BJ (cell line): ENCODE measurements at regions not wholly inside any gene's neighbourhood (a gene's known extent, or its start where the extent isn't known, plus 50 kb on each side); places are given as distances from the start of the nearest gene placed in this dataset.

ENCODE experiments used
- CTCF ChIA-PET: fragments of 350-600 bp; formaldehyde crosslinking; extraction: SDS; loops from one replicate; lab custom pipeline; 2021; ENCODE audit warnings: antibody characterized with exemption, inconsistent platforms; lab: Yijun Ruan, JAX
- POLR2A ChIA-PET: fragments of 300-600 bp; sonication (Branson Sonifier 250); formaldehyde crosslinking; extraction: SDS; loops from one replicate; lab custom pipeline; 2021; ENCODE audit warnings: antibody characterized with exemption; lab: Charles Lee
- DNase-seq: peaks from one replicate; pipeline ENCODE4 v3.0.0-alpha.2; 2011; ENCODE audit warnings: low read depth
- H3K27me3 ChIP-seq: 2 replicates; pipeline ENCODE4 v1.6.0; 2011; ENCODE audit warnings: low read length; ENCODE audit not compliant: control insufficient read depth, insufficient read depth
- H3K36me3 ChIP-seq: 2 replicates; pipeline ENCODE4 v1.5.1; 2011; ENCODE audit warnings: low read length; ENCODE audit not compliant: control insufficient read depth, insufficient read depth
- H3K4me3 ChIP-seq: 2 replicates; pipeline ENCODE4 v1.5.1; 2011; ENCODE audit warnings: low read depth, mild to moderate bottlenecking, control low read depth, low read length
- TF ChIP-seq, protein P1 (sequence below): IDR thresholded peaks from 2 replicates; pipeline ENCODE4 v1.5.1; 2011; ENCODE audit warnings: low read depth, mild to moderate bottlenecking, control low read depth, inconsistent platforms, low read length, moderate library complexity; ENCODE audit not compliant: insufficient read depth

DNA sequence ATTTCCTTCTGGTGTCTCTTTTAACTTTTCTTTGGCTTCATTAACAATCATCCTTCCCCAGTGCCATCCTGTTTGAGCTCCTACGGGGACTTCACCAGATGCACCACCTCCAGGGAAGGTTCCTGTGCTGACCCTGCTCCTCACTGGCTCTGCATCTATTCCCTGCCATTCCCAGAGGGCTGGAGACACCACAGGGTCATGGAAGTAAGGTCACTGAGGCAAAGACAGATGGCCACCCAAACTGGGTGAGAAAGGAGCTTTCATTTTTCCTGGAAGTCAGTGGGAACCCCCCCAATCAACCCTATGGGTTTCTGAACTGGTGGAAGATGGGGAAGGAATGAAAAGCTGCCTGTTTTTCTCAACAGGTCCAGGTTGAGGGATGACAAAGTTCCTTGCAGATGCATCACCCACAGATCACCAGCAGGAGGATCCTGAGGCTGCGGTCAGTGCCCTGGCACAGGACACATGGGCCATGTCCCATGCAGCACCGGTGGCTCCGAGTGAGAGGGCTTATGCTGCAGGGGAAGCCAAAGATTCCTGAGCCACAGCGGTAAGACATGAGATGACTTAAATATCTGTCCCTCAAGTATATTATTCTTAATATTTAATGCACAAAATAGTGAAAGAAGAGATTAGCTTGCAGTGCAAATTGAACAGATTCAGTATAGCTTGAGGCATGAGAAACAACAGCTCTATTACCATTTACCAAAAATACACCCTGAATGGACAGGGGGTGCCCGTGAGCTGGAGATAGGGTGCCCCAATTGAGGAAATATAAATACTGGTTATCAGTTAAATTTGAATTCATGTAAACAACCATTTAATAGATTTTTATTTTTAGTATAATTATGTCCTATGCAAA is 73.0 kb upstream of the VPREB1 start:
- DNase-seq = no peak
- Histone ChIP-seq H3K27me3 (no peaks in the 10 kb centered on the region), H3K4me3 (no peak overlapping the region), H3K36me3 (no peaks in the 10 kb centered on the region)
- CTCF ChIA-PET = interaction anchor here (1.0 to 2.3 kb wide), 4 partner anchors 9 to 24 kb away, joined by 3 to 7 read pairs (median 4); no protein-coding TSS in a partner anchor
- TF ChIP-seq, protein P1, sequence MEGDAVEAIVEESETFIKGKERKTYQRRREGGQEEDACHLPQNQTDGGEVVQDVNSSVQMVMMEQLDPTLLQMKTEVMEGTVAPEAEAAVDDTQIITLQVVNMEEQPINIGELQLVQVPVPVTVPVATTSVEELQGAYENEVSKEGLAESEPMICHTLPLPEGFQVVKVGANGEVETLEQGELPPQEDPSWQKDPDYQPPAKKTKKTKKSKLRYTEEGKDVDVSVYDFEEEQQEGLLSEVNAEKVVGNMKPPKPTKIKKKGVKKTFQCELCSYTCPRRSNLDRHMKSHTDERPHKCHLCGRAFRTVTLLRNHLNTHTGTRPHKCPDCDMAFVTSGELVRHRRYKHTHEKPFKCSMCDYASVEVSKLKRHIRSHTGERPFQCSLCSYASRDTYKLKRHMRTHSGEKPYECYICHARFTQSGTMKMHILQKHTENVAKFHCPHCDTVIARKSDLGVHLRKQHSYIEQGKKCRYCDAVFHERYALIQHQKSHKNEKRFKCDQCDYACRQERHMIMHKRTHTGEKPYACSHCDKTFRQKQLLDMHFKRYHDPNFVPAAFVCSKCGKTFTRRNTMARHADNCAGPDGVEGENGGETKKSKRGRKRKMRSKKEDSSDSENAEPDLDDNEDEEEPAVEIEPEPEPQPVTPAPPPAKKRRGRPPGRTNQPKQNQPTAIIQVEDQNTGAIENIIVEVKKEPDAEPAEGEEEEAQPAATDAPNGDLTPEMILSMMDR = 0 out of 2 replicates have a peak, but pooled peaks have one; percentile 33
- POLR2A ChIA-PET = no interaction called here

DNA sequence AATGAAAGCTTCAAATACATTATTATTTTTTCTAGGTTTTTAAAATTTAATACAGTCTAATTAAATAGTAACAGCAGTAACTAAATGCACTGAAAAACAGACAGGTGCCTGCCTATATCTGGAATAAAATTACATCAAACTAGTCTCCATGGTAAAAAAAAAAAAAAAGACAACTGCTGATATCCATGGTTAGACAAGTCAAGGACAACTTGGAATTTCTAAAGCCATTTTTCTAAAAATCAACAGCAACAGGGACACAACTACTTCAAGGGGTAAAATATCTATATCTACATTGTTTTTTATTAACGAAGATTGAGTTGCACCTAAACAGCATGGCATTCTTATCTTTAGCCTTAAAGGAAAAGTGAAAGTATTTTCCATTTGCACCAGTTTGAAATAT is 74.7 kb upstream of the VPREB1 start:
- Histone ChIP-seq H3K36me3 (no peaks in the 10 kb centered on the region), H3K4me3 (no peak overlapping the region), H3K27me3 (no peaks in the 10 kb centered on the region; the same call in 1 of the 2 replicates)
- POLR2A ChIA-PET = no interaction called here
- no peak for DNase-seq
- CTCF ChIA-PET = interaction anchor here (1.0 kb wide), 1 partner anchor 11 kb away, joined by 3 read pairs; no protein-coding TSS in a partner anchor
- TF ChIP-seq, protein P1 = no peak

DNA sequence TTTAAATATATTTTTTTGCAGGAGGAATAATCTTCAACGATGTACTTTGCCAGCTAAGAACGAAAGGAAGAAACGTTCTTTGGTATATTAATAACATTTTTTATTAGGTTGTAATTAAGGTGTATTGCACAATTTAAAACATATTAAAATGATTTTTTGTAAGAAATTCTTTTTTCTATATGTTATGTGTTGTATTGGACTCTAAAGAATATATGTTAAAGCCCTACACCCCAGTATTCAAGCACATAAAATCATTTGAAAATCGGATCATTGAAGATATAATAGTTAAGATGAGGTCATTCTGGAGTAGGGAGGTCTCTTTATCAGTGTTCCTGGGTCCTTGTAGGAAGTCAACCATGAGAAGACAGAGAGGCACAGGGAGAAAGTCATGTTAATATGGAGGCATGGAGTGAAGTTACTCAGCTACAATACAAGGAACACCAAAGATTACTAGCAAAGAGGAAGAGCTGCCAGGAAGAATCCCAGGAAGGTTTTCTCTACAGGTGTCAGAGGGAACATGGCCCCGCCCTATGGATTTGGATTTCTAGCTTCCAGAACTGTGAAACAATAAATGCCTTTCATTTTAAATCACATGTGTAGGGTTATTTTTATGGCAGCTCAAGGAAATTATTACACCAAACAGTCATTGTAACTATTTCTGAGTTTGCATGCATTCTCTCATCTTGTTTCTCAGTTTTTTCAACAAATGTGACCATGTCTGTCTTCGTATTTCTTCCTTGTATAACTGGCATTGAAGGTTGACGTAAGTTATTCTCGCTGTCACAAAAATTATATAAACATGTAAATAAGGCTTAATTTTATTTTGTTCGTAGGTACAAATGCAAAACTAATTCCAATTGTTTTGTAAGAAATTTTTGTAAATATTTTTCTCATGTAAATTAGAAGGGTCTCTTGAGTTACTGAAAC is 75.4 kb upstream of the VPREB1 start:
- Histone ChIP-seq H3K36me3 (no peaks in the 10 kb centered on the region), H3K4me3 (no peak overlapping the region), H3K27me3 (no peaks in the 10 kb centered on the region; the same call in 1 of the 2 replicates)
- DNase-seq = no peak
- CTCF ChIA-PET = interaction anchor here (1.0 to 1.1 kb wide), 3 partner anchors 11 to 32 kb away, joined by 3 to 6 read pairs (median 4); no protein-coding TSS in a partner anchor
- POLR2A ChIA-PET = no interaction called here
- TF ChIP-seq, protein P1 = no peak

DNA sequence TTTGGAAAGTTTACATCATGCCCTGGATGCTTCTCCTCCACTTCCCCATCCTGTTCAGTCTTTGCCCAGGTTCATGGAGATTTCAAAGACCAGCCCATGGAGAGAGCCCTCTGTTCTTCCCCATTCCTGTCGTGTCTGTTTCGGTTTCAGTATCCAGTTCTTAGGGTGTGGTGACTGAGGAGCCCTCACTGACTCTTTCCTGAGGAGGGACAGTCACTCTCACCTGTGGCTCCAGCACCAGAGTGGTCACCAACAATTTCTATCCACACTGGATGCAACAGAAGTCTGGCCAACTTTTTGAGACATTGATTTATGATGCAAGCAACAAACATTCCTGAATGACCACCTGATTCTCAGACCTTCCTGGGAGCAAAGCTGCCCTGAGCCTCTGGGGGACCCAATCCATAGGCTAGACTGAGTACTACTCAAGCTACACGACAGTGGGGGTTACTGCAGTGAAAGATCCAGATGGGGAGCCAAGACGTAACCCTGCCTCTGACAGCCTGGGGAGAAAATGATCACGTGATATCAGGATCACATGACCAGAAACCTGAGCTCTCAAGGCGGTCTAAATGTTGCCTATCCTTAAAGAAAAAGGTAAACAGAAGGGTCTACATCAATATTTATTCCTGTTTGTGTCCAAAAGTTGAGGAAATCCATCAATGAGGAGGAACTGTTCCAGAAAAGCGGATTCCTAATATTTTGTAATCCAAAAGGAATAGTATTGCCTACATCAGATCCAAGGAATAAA is 76.2 kb upstream of the VPREB1 start:
- TF ChIP-seq, protein P1 = no peak
- ChIA-PET POLR2A (no interaction called here), CTCF (interaction anchor here (1.0 to 1.2 kb wide), 3 partner anchors 11 to 58 kb away, joined by 3 to 6 read pairs (median 4); no protein-coding TSS in a partner anchor)
- H3K27me3 ChIP-seq = no peaks in the 10 kb centered on the region; the same call in 1 of the 2 replicates
- H3K4me3 ChIP-seq = no peak overlapping the region
- no peak for DNase-seq
- no peaks in the 10 kb centered on the region for H3K36me3 ChIP-seq
